ENCODE measurements at regions not wholly inside any gene's neighbourhood (a gene's known extent, or its start where the extent isn't known, plus 50 kb on each side); places are given as distances from the start of the nearest gene placed in this dataset.

DNA sequence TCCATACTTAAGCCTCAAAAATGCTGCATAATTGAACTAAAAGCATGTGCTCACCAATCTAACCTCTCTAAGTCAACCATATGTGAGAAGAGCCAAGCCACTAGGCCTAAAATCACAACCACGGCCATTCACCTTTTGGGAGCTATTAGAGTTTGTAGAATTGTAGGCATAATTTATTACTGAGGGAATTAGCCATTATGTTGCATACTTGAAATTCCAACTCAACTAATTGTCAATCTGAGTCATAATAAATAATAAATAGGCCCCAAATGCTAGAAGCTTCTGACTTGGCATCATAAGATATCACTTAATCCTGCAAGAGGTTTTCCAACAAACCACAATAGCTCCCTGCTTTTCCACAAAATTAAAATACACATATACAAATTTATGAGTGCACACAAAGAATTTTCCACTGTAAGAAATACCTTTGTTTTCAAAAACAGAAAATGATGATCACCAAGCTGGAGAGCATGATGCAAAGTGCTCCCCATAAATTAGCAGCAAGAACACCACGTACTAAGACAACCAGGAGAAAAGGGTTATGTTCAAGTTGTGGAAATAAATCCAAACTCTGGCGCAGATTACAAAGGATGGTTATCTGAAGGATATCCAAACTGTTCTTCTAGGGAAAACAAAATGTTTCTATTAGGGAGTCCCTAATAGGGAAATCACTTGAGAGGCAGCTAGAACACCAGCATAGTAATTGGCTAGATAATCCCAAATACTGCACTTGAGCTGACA lies 250.0 kb upstream of the SLC30A5 start:
- Mint-ChIP-seq H3K36me3 (no peaks in the 10 kb centered on the region), H3K4me1 (no peaks in the 10 kb centered on the region), H3K27me3 (ENCODE audit: low read depth in 2 of 2) (peaks cover 0 to 8% of the 10 kb centered on the region in 2 donors), H3K9me3 (no peaks in the 10 kb centered on the region), H3K4me3 (no peak overlapping the region), H3K27ac (no peak overlapping the region)
- no peak overlapping the region for H3K27ac ChIP-seq (ENCODE audit: low read length)
- TF ChIP-seq, protein P1, sequence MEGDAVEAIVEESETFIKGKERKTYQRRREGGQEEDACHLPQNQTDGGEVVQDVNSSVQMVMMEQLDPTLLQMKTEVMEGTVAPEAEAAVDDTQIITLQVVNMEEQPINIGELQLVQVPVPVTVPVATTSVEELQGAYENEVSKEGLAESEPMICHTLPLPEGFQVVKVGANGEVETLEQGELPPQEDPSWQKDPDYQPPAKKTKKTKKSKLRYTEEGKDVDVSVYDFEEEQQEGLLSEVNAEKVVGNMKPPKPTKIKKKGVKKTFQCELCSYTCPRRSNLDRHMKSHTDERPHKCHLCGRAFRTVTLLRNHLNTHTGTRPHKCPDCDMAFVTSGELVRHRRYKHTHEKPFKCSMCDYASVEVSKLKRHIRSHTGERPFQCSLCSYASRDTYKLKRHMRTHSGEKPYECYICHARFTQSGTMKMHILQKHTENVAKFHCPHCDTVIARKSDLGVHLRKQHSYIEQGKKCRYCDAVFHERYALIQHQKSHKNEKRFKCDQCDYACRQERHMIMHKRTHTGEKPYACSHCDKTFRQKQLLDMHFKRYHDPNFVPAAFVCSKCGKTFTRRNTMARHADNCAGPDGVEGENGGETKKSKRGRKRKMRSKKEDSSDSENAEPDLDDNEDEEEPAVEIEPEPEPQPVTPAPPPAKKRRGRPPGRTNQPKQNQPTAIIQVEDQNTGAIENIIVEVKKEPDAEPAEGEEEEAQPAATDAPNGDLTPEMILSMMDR (IDR thresholded peaks at IDR 0.05) = no peak
- H3K4me3 ChIP-seq (ENCODE audit: low read length) = no peak overlapping the region
- DNase-seq (no peak), ATAC-seq (no peak)
- WGBS (ENCODE audit: insufficient coverage) = 95% methylated on average over 2 of the region's 3 CpGs
- H3K4me1 ChIP-seq (ENCODE audit: control insufficient read depth, insufficient read depth, low read length) = no peaks in the 10 kb centered on the region
- intact Hi-C loops (cut with micrococcal nuclease) = no loop called here
- H3K27me3 ChIP-seq (ENCODE audit: control insufficient read depth, insufficient read depth, low read length) = no peaks in the 10 kb centered on the region
- H3K36me3 ChIP-seq (ENCODE audit: control insufficient read depth, insufficient read depth, low read length) = no peaks in the 10 kb centered on the region
- no peaks in the 10 kb centered on the region for H3K9me3 ChIP-seq (ENCODE audit: control insufficient read depth, insufficient read depth, low read length)

GRCh38 chr5:68845131-68845530 lies 248.7 kb upstream of the SLC30A5 start:
- intact Hi-C loops (cut with micrococcal nuclease) = no loop called here
- no peaks in the 10 kb centered on the region for H3K36me3 ChIP-seq (ENCODE audit: control insufficient read depth, insufficient read depth, low read length)
- no peaks in the 10 kb centered on the region for H3K36me3 Mint-ChIP-seq

GRCh38 chr5:68846828-68847227 lies 247.0 kb upstream of the SLC30A5 start:
- H3K4me1 ChIP-seq (ENCODE audit: control insufficient read depth, insufficient read depth, low read length) = no peaks in the 10 kb centered on the region
- WGBS (ENCODE audit: insufficient coverage) = 83% methylated on average over 3 of the region's 3 CpGs
- H3K36me3 Mint-ChIP-seq = no peaks in the 10 kb centered on the region
- H3K9me3 Mint-ChIP-seq = no peaks in the 10 kb centered on the region
- no peaks in the 10 kb centered on the region for H3K27me3 ChIP-seq (ENCODE audit: control insufficient read depth, insufficient read depth, low read length)
- H3K4me3 Mint-ChIP-seq = no peak overlapping the region
- no peak overlapping the region for H3K27ac ChIP-seq (ENCODE audit: low read length)
- DNase-seq (no peak), ATAC-seq (no peak)
- intact Hi-C loops (cut with micrococcal nuclease) = no loop called here
- TF ChIP-seq, protein P1 (IDR thresholded peaks at IDR 0.05) = no peak
- H3K4me1 Mint-ChIP-seq = no peaks in the 10 kb centered on the region
- H3K9me3 ChIP-seq (ENCODE audit: control insufficient read depth, insufficient read depth, low read length) = no peaks in the 10 kb centered on the region
- no peak overlapping the region for H3K27ac Mint-ChIP-seq
- no peak overlapping the region for H3K4me3 ChIP-seq (ENCODE audit: low read length)
- peaks cover 0 to 8% of the 10 kb centered on the region in 2 donors for H3K27me3 Mint-ChIP-seq (ENCODE audit: low read depth in 2 of 2)
- H3K36me3 ChIP-seq (ENCODE audit: control insufficient read depth, insufficient read depth, low read length) = no peaks in the 10 kb centered on the region

More at GRCh38 chr5:68845131-68845530, 248.7 kb upstream of the SLC30A5 start:
- no peaks in the 10 kb centered on the region for H3K27me3 ChIP-seq (ENCODE audit: control insufficient read depth, insufficient read depth, low read length)
- H3K27ac ChIP-seq (ENCODE audit: low read length) = no peak overlapping the region
- TF ChIP-seq, protein P1 (IDR thresholded peaks at IDR 0.05) = no peak
- no peaks in the 10 kb centered on the region for H3K9me3 ChIP-seq (ENCODE audit: control insufficient read depth, insufficient read depth, low read length)
- H3K27ac Mint-ChIP-seq = no peak overlapping the region
- no peak for ATAC-seq
- no peaks in the 10 kb centered on the region for H3K9me3 Mint-ChIP-seq
- no peak overlapping the region for H3K4me3 Mint-ChIP-seq
- H3K4me1 Mint-ChIP-seq = no peaks in the 10 kb centered on the region
- H3K4me3 ChIP-seq (ENCODE audit: low read length) = no peak overlapping the region
- peaks cover 0 to 8% of the 10 kb centered on the region in 2 donors for H3K27me3 Mint-ChIP-seq (ENCODE audit: low read depth in 2 of 2)
- DNase-seq = no peak
- H3K4me1 ChIP-seq (ENCODE audit: control insufficient read depth, insufficient read depth, low read length) = no peaks in the 10 kb centered on the region

DNA sequence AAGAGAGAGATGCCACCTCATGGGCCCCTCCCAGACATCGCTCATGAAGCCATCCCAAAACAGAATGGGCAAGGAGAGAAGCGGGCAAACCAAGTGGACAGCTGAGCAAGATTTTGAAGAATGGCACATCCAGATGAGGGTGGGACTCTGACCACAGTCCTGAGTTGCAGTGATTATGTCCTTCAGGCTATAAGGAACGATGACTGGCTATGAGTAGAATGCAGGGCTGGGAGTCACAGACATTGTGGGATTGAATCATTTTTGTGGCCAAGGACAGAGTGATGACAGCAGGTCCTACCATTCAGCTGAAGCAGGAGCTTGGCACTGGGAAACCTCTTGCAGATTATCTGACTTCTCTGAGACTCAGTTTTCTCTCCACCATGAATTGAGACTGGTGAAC lies 245.7 kb upstream of the SLC30A5 start:
- Histone ChIP-seq H3K36me3 (ENCODE audit: control insufficient read depth, insufficient read depth, low read length) (no peaks in the 10 kb centered on the region), H3K27ac (ENCODE audit: low read length) (no peak overlapping the region), H3K27me3 (ENCODE audit: control insufficient read depth, insufficient read depth, low read length) (no peaks in the 10 kb centered on the region), H3K9me3 (ENCODE audit: control insufficient read depth, insufficient read depth, low read length) (no peaks in the 10 kb centered on the region), H3K4me1 (ENCODE audit: control insufficient read depth, insufficient read depth, low read length) (no peaks in the 10 kb centered on the region), H3K4me3 (ENCODE audit: low read length) (no peak overlapping the region)
- DNase-seq (no peak), ATAC-seq (no peak)
- Mint-ChIP-seq H3K36me3 (no peaks in the 10 kb centered on the region), H3K27me3 (ENCODE audit: low read depth in 2 of 2) (peaks cover 5 to 8% of the 10 kb centered on the region in 2 donors), H3K4me3 (no peak overlapping the region), H3K4me1 (no peaks in the 10 kb centered on the region), H3K27ac (no peak overlapping the region), H3K9me3 (no peaks in the 10 kb centered on the region)
- TF ChIP-seq, protein P1 (IDR thresholded peaks at IDR 0.05) = no peak
- WGBS (ENCODE audit: insufficient coverage) = 93% methylated on average over 3 of the region's 3 CpGs
- intact Hi-C loops (cut with micrococcal nuclease) = no loop called here
